CD4-positive, alpha-beta memory T cell (primary cell): ENCODE measurements at regions not wholly inside any gene's neighbourhood (a gene's known extent, or its start where the extent isn't known, plus 50 kb on each side); places are given as distances from the start of the nearest gene placed in this dataset.

Source experiments
- CTCF ChIA-PET: fragments of 350-600 bp; sonication (Branson Sonifier 250); formaldehyde crosslinking; loops from one replicate; lab custom pipeline; 2021; ENCODE audit warnings: inconsistent platforms; ENCODE audit not compliant: partially characterized antibody; lab: Charles Lee
- POLR2A ChIA-PET: fragments of 350-600 bp; sonication (Branson Sonifier 250); formaldehyde crosslinking; loops from one replicate; lab custom pipeline; 2021; ENCODE audit not compliant: partially characterized antibody; lab: Charles Lee
- DNase-seq, 5 donors: peaks; one replicate each; pipeline versions ENCODE4 v3.0.0 to v3.0.0-alpha.2; 2020 to 2022; ENCODE audit warnings: mixed read lengths in 1 of 5
- H3K27ac ChIP-seq: one replicate; pipeline ENCODE4 v1.7.0; 2013; ENCODE audit warnings: low read depth, low read length
- H3K27me3 ChIP-seq: 2 replicates; pipeline ENCODE4 v1.7.0; 2013; ENCODE audit warnings: mild to moderate bottlenecking, low read length, moderate library complexity; ENCODE audit not compliant: insufficient read depth
- H3K36me3 ChIP-seq: 2 replicates; pipeline ENCODE4 v1.7.0; 2013; ENCODE audit warnings: mild to moderate bottlenecking, low read length, moderate library complexity; ENCODE audit not compliant: insufficient read depth
- H3K4me1 ChIP-seq: 2 replicates; pipeline ENCODE4 v1.7.0; 2013; ENCODE audit warnings: mild to moderate bottlenecking, low read length, moderate library complexity; ENCODE audit not compliant: insufficient read depth
- H3K4me3 ChIP-seq, 2 donors: one replicate each; pipeline ENCODE4 v1.7.0; 2013; ENCODE audit warnings: low read length in 2 of 2, mild to moderate bottlenecking in 1 of 2
- H3K9me3 ChIP-seq, 2 donors: one replicate each; pipeline ENCODE4 v1.7.0; 2013; ENCODE audit warnings: low read length in 2 of 2, control low read depth in 1 of 2; ENCODE audit not compliant: control insufficient read depth in 1 of 2
- H3K27ac Mint-ChIP-seq, 7 donors: one replicate each; pipeline ENCODE4 v1.8.0; 2020 to 2021; ENCODE audit warnings: mixed read lengths in 7 of 7, mild to moderate bottlenecking in 6 of 7, inconsistent platforms in 3 of 7, moderate library complexity in 3 of 7
- H3K27me3 Mint-ChIP-seq, 2 donors: one replicate each; pipeline ENCODE4 v1.8.0; 2020 to 2021; ENCODE audit warnings: mixed read lengths in 2 of 2
- H3K36me3 Mint-ChIP-seq, 2 donors: one replicate each; pipeline ENCODE4 v1.8.0; 2020 to 2021; ENCODE audit warnings: mixed read lengths in 2 of 2, inconsistent platforms in 1 of 2, mild to moderate bottlenecking in 1 of 2
- H3K4me1 Mint-ChIP-seq, 4 donors: one replicate each; pipeline ENCODE4 v1.8.0; 2020 to 2021; ENCODE audit warnings: mixed read lengths in 4 of 4, mild to moderate bottlenecking in 1 of 4
- H3K4me3 Mint-ChIP-seq, 8 donors: one replicate each; pipeline ENCODE4 v1.8.0; 2020 to 2021; ENCODE audit warnings: mixed read lengths in 8 of 8, mild to moderate bottlenecking in 7 of 8, moderate library complexity in 6 of 8, inconsistent platforms in 3 of 8
- H3K9me3 Mint-ChIP-seq, 8 donors: one replicate each; pipeline ENCODE4 v1.8.0; 2020 to 2021; ENCODE audit warnings: mixed read lengths in 8 of 8, mild to moderate bottlenecking in 5 of 8, inconsistent platforms in 3 of 8, moderate library complexity in 1 of 8
- intact Hi-C: fragments of 100-400 bp; cut with micrococcal nuclease; formaldehyde crosslinking; loops from one replicate; pipeline ENCODE4 v1.15.1; 2023

DNA sequence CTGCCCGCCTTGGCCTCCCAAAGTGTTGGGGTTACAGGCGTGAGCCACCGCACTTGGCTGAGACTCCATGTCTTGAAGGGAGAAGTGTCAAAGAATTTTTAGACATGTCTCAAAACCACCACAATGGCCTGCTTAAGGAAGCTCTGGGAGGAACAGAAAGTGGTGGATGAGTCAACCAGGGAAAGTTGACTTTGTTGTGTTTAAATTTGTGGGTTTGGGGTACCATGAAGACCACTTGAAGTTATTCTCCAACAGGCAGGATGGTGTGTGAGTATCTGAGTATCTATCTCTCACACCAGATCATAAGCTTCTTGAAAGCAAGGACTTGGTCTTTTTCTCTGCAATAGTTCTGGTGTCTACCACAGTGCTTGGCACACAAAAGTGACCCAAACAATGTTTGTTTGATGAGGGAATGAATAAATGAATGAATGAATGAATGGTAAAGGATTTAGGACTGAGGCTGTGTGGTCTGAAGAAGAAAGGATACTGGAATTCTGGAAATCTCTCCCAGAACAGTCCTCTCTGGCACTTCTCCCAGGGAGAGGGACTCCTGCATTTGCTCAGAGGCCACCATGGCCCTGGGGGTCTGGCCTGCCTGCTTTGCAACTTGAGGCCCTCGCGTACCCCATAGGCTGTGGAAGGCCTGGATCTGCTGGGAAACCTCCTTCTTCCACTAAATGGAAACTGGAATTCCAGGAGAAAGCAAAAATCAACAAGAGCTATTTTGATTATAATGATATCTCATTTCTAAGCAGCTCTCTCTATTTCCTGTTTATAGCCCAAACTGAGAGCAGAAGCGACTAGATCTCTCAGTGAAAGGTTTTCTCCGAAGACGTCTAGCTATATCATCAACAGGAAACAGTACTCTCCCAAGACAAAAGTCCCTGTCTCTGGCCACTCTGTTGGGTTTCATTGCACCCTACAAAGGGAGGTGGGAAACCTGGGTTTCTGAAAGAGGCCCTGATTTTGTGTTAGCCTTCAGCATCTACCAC lies 187.9 kb downstream of the PALM2AKAP2 start:
- DNase-seq, result peak in 4 of 5 donors; percentile 21 to 28 (median 24)
- Mint-ChIP-seq H3K27me3 (no peaks in the 10 kb centered on the region), H3K36me3 (no peaks in the 10 kb centered on the region), H3K4me1 (peaks cover 23 to 67% (median 49%) of the 10 kb centered on the region in 4 donors), H3K4me3 (peak overlapping the region in 7 of 8 donors; percentile 10 to 60 (median 44)), H3K9me3 (no peaks in the 10 kb centered on the region), H3K27ac (peak overlapping the region; percentile 82 to 96 (median 90))
- ChIA-PET CTCF (interaction anchor here (0.7 to 3.7 kb wide), 12 partner anchors 10 to 90 kb away, joined by 3 to 21 read pairs (median 4); no protein-coding TSS in a partner anchor), POLR2A (interaction anchor here (0.7 to 2.2 kb wide), 14 partner anchors 9 to 181 kb away, joined by 3 to 15 read pairs (median 6); no protein-coding TSS in a partner anchor)
- peak overlapping the region; percentile 47 for H3K27ac ChIP-seq
- intact Hi-C loops, result loop anchor here (5.0 kb wide), 2 partner anchors 39 to 79 kb away; no protein-coding TSS in a partner anchor
- no peaks in the 10 kb centered on the region for H3K9me3 ChIP-seq
- peaks cover 40% of the 10 kb centered on the region for H3K4me1 ChIP-seq
- H3K27me3 ChIP-seq, result no peaks in the 10 kb centered on the region
- no peak overlapping the region for H3K4me3 ChIP-seq
- no peaks in the 10 kb centered on the region for H3K36me3 ChIP-seq

DNA sequence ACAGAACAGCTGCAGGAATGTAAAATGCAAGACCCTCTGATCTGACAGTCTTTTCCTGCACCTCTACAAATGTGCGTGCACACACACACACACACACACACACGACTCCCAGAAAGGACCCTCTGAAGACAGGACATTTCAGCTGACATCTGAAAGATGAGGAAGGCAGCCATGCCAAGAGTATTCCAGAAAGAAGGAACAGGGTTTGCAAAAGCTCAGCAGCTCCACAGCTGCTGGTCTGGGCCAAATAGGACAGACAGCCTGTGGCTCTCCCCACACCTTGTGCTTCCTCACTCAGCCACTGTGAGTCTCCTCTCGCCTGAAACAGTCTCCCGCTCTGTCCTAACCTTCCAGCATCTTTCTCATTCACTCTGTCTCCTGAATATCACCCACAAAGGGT lies 189.0 kb downstream of the PALM2AKAP2 start:
- ChIA-PET POLR2A (interaction anchor here (0.7 to 2.2 kb wide), 13 partner anchors 8 to 869 kb away, joined by 3 to 15 read pairs (median 6); no protein-coding TSS in a partner anchor), CTCF (interaction anchor here (0.9 to 3.7 kb wide), 8 partner anchors 12 to 86 kb away, joined by 3 to 21 read pairs (median 4); no protein-coding TSS in a partner anchor)
- no peaks in the 10 kb centered on the region for H3K27me3 Mint-ChIP-seq
- H3K27ac Mint-ChIP-seq, result peak overlapping the region; percentile 82 to 96 (median 90)
- Histone ChIP-seq H3K27me3 (no peaks in the 10 kb centered on the region), H3K36me3 (no peaks in the 10 kb centered on the region), H3K9me3 (no peaks in the 10 kb centered on the region), H3K27ac (peak overlapping the region; percentile 47), H3K4me3 (no peak overlapping the region), H3K4me1 (peaks cover 43% of the 10 kb centered on the region)
- H3K9me3 Mint-ChIP-seq, result no peaks in the 10 kb centered on the region
- no peaks in the 10 kb centered on the region for H3K36me3 Mint-ChIP-seq
- intact Hi-C loops, result loop anchor here (5.0 kb wide), 2 partner anchors 38 to 78 kb away; no protein-coding TSS in a partner anchor
- DNase-seq, result no peak
- peak overlapping the region; percentile 5 to 73 (median 54) for H3K4me3 Mint-ChIP-seq
- H3K4me1 Mint-ChIP-seq, result peaks cover 23 to 71% (median 50%) of the 10 kb centered on the region in 4 donors

DNA sequence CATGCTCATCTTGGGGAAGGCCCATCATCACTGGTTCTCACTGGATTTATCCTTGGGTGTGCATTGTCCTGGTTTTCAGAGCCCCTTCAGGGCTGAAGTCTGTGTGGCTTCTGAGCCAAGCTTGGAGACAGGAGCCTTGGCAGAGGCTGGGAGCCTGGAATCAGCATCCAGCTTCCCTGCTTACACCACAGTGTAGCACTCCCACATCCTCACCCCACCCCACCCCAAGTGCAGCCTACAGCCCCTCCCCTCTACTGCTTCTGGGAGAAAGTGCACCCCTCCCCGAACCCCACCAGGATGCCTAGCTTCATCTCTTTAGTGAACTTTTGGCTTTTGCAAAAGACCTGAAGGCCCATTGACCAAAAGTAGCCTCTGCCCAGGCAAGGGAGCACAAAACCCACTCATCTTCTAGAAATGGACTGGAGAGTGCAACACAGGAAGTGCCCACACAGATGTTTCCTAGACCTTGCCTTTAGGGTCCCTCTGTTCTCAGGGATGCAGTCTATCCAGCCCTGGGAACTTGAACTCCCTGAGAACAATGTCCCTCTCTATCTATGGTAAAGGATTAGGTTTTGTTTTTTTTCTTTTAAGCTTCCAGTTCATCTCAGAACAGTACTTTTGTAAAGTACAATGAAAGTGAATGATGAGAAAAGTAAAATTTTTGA lies 189.7 kb downstream of the PALM2AKAP2 start:
- Mint-ChIP-seq H3K4me1 (peaks cover 28 to 78% (median 55%) of the 10 kb centered on the region in 4 donors), H3K9me3 (no peaks in the 10 kb centered on the region), H3K27ac (peak overlapping the region in 6 of 7 donors; percentile 62 to 96 (median 90)), H3K36me3 (no peaks in the 10 kb centered on the region), H3K4me3 (peak overlapping the region in 6 of 8 donors; percentile 17 to 73 (median 59)), H3K27me3 (no peaks in the 10 kb centered on the region)
- H3K4me3 ChIP-seq, result no peak overlapping the region
- H3K4me1 ChIP-seq, result peaks cover 49% of the 10 kb centered on the region
- ChIA-PET CTCF (interaction anchor here (0.9 to 3.7 kb wide), 3 partner anchors 36 to 66 kb away, joined by 3 to 21 read pairs (median 3); no protein-coding TSS in a partner anchor), POLR2A (interaction anchor here (0.7 to 2.2 kb wide), 4 partner anchors 11 to 869 kb away, joined by 3 to 9 read pairs (median 6); no protein-coding TSS in a partner anchor)
- H3K27ac ChIP-seq, result no peak overlapping the region
- intact Hi-C loops, result loop anchor here (5.0 kb wide), 2 partner anchors 38 to 78 kb away; no protein-coding TSS in a partner anchor
- no peaks in the 10 kb centered on the region for H3K36me3 ChIP-seq
- H3K9me3 ChIP-seq, result no peaks in the 10 kb centered on the region
- no peaks in the 10 kb centered on the region for H3K27me3 ChIP-seq
- no peak for DNase-seq

DNA sequence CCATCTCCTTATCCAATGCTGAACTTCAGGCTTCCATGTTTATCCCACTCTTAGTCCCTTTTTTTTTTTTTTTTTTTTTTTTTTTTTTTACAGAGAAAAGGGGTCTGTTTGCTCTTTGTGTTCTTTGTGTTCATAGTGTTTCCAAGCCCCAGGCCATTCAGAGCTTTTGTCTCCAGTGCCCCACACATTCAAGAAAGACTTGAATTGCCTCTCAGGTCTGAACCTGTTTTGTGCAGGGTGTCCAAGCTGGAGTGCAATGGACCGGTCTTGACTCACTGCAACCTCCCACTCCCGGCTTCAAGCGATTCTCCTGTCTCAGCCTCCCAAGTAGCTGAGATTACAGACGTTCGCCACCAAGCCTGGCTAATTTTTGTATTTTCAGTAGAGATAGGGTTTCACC lies 191.2 kb downstream of the PALM2AKAP2 start:
- no peaks in the 10 kb centered on the region for H3K9me3 ChIP-seq
- H3K4me3 ChIP-seq, result no peak overlapping the region
- ChIA-PET CTCF (interaction anchor here (1.0 kb wide), 1 partner anchor 86 kb away, joined by 4 read pairs; no protein-coding TSS in a partner anchor), POLR2A (interaction anchor here (2.2 kb wide), 1 partner anchor 77 kb away, joined by 8 read pairs; no protein-coding TSS in a partner anchor)
- Mint-ChIP-seq H3K4me1 (peaks cover 28 to 76% (median 54%) of the 10 kb centered on the region in 4 donors), H3K27me3 (no peaks in the 10 kb centered on the region), H3K36me3 (no peaks in the 10 kb centered on the region), H3K9me3 (no peaks in the 10 kb centered on the region), H3K4me3 (no peak overlapping the region), H3K27ac (no peak overlapping the region)
- intact Hi-C loops, result no loop called here
- no peak for DNase-seq
- peaks cover 53% of the 10 kb centered on the region for H3K4me1 ChIP-seq
- no peaks in the 10 kb centered on the region for H3K36me3 ChIP-seq
- H3K27ac ChIP-seq, result no peak overlapping the region
- no peaks in the 10 kb centered on the region for H3K27me3 ChIP-seq

DNA sequence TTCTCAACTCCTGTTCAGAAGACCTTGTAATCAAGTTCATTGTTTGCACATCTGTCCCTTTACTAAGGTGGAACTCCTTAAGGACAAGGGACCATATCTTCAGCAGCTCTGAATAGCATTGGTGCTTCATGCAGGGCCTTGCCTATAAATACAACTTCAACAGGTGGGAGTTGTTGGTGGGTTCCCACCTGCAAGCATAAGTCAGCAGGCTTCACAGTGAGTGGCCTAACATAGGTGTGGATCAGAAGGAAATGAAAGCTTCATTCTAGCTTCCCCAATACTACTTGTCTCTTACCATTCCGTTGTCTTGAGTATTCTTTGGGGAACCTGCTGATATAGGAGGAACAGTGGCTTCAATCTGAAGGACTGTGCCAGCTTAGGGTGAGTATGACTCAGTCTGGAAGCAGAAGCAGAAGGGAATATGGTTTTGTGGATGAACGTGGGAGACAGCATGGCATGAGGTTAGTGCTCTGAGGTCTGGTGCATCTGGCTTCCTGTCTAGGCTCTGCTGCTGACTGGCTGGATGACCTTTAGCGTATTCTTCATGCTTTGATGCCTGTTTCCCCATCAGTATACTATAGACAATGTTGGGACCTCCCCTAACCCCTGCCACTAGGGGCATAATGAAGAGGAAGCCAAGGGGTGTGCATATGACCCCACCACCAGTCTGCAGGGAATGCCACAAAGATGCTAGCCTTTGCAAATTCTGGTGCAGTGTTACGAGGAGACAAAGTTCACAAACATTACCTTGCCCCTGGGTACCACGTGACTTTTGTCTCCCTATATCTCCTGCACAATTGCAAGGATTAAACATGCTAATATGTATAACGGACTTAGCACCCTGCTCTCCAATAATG lies 192.3 kb downstream of the PALM2AKAP2 start:
- CTCF ChIA-PET, result interaction anchor here (0.6 to 1.0 kb wide), 2 partner anchors 27 to 85 kb away, joined by 3 to 4 read pairs; no protein-coding TSS in a partner anchor
- peak overlapping the region in 2 of 8 donors; percentile 13 to 28 for H3K4me3 Mint-ChIP-seq
- Histone ChIP-seq H3K36me3 (no peaks in the 10 kb centered on the region), H3K4me1 (peaks cover 53% of the 10 kb centered on the region), H3K9me3 (no peaks in the 10 kb centered on the region), H3K27ac (no peak overlapping the region), H3K4me3 (no peak overlapping the region), H3K27me3 (no peaks in the 10 kb centered on the region)
- peaks cover 24 to 67% (median 50%) of the 10 kb centered on the region in 4 donors for H3K4me1 Mint-ChIP-seq
- no peak for DNase-seq
- no peaks in the 10 kb centered on the region for H3K9me3 Mint-ChIP-seq
- H3K27me3 Mint-ChIP-seq, result no peaks in the 10 kb centered on the region
- intact Hi-C loops, result no loop called here
- H3K27ac Mint-ChIP-seq, result peak overlapping the region in 2 of 7 donors; percentile 1 to 8
- POLR2A ChIA-PET, result no interaction called here
- H3K36me3 Mint-ChIP-seq, result no peaks in the 10 kb centered on the region

DNA sequence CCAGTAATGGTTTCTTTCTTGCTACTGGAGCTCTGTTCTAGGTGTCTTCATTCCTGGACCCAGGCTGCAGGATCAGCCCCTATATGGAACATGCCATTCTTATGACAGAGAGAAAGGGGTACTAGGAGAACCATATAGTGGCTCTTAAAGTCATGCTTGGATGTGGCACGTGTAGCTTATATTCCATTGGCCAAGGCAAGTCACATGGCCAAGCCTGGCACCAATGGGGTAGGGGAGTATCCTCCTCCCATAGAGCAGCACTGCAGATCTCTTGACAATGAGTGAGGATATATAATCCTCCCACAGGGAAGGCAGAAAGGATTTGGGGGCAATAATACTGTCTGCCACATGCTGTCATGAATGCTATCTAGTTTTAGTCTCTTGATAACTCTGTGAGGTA lies 193.3 kb downstream of the PALM2AKAP2 start:
- Mint-ChIP-seq H3K9me3 (no peaks in the 10 kb centered on the region), H3K36me3 (no peaks in the 10 kb centered on the region), H3K4me3 (no peak overlapping the region), H3K4me1 (peaks cover 18 to 56% (median 40%) of the 10 kb centered on the region in 4 donors), H3K27me3 (no peaks in the 10 kb centered on the region), H3K27ac (peak overlapping the region in 2 of 7 donors; percentile 5 to 48)
- ChIA-PET CTCF (no interaction called here), POLR2A (interaction anchor here (1.1 kb wide), 1 partner anchor 9 kb away, joined by 3 read pairs; no protein-coding TSS in a partner anchor)
- intact Hi-C loops, result no loop called here
- no peak for DNase-seq
- Histone ChIP-seq H3K27me3 (no peaks in the 10 kb centered on the region), H3K27ac (no peak overlapping the region), H3K36me3 (no peaks in the 10 kb centered on the region), H3K4me3 (no peak overlapping the region), H3K4me1 (peaks cover 43% of the 10 kb centered on the region), H3K9me3 (no peaks in the 10 kb centered on the region)
